GM19467 (cell line): ENCODE measurements at regions not wholly inside any gene's neighbourhood (a gene's known extent, or its start where the extent isn't known, plus 50 kb on each side); places are given as distances from the start of the nearest gene placed in this dataset.

Experiments
- ATAC-seq: cut with Tn5 transposase; IDR thresholded peaks from one replicate; pipeline ENCODE4 v1.9.1; 2021; ENCODE audit warnings: mild to moderate bottlenecking, moderate library complexity; ENCODE audit not compliant: unreplicated experiment

DNA sequence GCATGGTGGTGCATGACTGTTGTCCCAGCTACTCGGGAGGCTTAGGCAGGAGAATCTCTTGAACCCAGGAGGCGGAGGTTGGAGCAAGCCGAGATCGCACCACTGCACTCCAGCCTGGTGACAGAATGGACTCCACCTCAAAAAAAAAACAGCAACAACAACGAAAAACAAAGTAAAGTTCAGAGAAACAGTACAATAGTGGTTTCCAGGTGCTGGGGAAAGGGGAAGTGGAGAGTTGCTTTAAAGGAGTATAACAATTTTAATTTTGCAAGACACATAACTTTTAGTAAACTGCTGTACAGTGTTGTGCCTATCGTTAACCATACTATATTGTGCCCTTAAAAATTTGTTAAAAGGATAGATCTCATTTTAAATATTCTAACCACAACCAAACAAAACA is 662.7 kb upstream of the POT1 start:
- ATAC-seq: no peak

DNA sequence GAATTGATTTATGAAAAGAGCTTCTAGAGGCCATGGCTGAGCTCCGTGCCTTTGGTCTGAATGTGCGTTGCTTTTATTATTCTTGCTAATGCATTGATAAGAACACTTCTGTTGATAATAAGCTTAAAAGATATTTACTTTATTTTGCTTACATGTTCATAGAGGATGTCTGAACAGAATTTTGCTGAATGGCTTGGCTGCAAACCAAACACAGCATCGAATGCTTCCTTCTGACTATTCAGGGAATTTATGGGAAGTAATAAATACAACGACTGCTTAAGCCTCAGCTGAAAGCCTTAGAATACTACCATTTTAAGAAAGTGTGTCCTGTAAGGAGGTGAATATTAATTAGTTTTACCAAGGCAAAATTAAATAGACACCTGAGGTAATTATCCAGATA is 643.5 kb upstream of the POT1 start:
- no peak for ATAC-seq

DNA sequence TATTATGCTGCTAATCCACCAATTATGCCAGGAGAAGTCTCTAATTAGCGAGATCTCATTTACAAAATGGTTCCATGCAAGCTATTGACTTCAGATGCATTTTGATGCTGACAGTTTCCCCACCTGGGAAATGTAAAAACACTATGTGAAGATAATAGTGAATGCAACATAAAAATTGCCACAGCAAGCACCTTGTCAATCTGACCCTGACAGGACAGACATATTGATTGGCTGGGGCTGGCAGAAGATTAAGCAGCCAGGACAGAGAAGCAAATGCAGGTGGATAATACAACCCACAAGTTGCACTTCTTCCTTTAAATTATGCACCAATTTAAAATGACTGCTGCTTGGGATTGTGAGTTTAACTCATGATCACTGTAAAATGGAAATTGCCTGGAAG is 642.8 kb upstream of the POT1 start:
- ATAC-seq: no peak

DNA sequence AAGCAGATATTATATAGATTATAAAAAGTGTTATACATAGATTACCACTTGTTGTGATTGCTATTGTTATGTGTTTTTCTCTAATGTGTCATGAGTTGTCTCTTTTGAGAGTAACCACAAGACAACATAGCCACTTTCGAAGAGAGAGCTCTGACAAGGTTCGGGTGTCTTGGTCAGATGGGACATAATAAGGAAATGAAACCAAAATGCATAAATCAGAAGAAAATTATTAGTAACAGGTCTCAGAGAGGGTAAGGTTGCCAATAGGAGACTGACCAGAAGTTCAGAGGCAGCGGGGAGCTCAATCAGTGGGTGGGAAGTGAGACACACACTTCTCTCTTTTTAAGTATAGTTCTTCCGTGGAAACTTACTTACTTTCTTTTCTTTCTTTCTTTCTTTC is 639.2 kb upstream of the POT1 start:
- peak; percentile 92 for ATAC-seq

DNA sequence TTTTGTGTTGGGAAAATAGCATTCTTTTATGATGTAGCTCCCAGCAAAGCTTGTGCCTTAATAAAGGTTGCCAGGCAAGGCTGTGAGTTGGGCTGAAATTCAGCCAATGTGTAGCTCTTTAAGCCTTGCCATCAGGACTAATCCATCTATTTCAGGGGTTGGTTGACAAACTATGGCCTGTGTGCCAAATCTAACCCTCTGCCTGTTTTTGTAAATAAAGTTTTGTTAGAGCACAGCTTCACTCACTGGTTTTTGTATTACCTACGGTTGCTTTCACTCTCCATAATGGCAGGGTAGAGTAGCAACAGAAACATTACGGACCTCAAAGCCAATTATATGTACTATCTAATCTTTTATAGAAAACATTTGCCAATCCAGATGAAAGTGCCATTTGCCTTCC is 638.1 kb upstream of the POT1 start:
- no peak for ATAC-seq

DNA sequence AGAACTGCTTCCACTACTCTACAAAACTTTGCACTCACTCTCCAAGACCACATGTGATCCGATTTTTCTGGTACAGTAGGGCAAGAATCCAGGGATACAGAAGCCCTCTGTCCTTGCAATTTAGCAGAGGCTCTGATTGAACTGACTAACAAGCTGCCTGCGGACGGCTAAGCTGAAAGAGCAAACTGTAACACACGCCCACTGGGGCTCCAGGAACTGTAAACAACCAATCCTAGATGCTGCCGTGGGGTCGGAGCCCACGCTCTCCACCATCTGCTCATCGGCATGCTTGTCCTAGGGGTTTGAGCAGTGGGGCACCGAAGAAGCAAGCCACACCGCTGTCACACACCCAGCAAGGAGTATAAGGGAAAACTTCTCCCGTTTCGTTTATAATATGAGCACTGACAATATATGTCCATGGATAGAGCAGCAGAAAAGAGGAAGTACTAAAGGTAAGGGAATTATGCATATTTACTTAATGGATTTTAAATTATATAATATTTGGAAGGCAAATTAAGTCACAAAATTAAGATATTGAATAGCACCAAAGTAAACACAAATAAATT is 634.4 kb upstream of the POT1 start:
- no peak for ATAC-seq

DNA sequence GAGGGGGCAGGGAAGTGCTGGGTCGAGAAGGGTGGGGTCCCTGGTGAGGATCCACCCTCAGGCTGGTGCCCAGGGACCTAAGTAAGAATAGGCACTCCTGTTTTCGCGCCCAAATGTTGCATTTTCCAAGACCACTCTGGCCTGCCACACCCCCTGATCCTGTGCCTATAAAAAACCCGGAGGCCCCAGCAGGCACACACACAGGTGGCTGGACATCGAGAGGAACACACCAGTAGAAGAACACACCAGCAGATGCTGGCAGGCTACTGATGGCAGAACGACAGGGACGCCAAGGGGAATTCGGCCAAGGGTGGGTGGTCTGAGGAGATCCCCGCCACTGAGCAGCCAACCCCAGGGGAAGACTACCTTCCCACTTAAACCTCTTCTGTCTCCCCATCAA is 633.9 kb upstream of the POT1 start:
- ATAC-seq: no peak

DNA sequence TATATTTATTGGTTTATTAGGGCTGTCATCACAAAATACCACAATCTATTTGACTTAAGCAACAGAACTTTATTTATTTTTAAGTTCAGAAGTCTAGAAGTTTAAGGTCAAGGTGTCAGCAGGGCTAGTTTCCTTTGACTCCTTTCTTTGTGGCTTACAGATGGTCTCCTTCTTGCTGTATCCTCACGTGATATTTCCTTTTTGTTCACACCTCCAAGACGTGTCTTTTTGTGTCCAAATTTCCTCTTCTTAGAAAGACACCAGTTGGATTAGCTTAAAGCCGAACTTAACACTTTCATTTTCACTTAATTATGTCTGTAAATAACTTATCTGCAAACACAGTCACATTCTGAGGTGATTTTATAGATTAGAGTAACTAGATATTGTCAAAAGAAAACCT is 631.4 kb upstream of the POT1 start:
- ATAC-seq: no peak

DNA sequence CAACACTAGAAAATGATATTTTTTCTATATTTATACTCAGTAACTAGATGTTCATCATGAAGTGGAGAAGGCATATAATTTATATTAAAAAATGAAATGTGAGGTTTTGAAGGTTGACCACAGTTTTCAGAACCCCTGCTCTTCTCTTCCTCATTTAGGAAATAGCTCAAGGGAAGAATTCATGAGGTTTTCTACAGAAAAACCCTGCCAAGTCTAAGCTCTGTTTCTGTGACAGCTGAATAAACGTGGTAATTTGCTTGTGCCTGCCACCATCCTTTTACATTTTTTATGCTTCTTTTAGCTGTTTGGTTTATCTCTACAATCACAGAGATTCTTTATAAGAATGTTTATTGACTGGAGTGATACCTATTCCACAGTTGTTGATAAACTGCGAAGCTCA is 630.3 kb upstream of the POT1 start:
- no peak for ATAC-seq

DNA sequence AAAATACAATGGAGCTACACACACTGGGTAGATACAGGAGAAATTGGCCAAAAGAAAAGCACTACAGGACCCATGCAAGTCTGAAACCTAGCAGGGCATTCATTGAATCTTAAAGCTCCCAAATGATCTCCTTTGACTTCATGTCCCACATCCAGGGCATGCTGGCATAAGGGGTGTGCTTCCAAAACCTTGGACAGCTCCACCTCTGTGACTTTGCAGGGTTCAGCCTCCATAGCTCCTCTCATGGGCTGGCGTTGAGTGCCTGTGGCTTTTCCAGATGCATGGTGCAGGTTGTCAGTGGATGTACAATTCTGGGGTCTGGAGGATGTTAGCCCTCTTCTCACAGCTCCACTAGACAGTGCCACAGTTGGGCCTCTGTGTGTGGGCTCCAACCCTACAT is 626.3 kb upstream of the POT1 start:
- ATAC-seq: no peak

DNA sequence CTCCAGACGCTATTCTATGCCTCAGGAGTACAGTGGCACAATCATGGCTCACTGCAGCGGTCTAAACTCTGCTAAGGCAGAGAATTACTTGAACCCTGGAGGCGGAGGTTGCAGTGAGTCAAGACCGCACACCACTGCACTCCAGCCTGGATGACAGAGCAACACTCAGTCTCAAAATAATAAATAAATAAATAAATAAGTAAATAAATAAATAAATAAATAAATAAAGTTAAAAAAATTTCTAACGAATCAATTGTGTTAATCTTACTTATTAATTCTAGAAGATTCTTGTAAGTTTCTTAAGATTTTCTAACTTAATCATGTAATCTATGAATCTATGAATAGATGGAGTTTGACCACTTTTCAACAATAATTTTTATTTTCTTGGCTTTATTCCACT is 621.4 kb upstream of the POT1 start:
- ATAC-seq: no peak

DNA sequence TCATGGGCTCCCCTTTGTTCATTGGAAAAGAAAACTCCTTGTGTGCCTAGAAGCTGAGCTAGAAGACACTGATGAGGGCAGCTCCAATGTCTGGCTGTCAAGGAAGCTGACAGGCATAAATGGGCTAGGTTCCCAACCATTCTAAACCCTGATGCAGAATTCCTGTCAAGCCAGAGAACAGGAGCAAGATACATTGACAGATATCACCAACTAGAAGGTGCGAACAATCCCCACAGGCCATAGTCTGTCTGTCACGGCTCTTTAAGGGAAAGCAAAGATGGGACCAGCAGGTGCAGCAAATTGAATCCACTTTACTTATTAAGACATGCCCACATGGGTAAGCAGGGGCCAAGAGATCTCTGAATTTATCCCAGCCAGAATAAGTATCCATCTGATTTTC is 617.9 kb upstream of the POT1 start:
- ATAC-seq: no peak

DNA sequence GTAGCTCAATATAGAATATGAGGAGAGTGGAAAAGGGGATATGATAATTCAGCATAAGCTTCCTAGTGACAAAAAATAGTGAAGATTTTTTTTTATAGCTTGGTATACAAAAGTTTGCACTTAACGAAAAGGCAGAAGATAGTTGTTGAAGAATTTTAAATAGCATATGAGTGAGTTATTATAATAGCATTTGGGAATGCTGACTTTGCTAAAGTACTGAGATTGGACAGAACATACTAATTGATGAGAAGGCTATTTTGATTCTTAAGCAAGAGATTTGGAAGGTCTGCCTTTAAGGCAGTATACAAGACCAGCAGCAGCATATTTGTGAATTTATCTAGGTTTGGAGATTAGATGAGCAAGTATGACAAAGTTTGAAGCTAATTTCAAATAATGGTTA is 600.9 kb upstream of the POT1 start:
- no peak for ATAC-seq

DNA sequence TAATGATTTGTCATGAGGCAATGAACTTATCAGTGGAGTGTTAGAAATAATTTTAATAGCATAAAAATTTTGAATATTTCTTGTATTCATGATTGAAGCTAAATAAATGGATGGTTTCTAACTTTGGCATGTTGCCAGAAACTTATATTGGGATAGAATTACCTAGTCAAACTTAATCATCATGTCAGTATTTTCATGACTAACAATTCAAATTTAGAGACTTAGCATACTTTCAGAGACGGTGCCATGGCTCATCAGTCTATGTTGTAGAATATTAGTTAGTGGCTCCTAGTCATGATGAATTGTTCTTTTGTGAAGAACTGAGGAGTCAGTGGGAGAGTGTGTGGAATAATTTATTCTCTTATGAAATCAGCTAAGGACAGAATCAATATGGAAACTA is 599.6 kb upstream of the POT1 start:
- ATAC-seq: no peak

DNA sequence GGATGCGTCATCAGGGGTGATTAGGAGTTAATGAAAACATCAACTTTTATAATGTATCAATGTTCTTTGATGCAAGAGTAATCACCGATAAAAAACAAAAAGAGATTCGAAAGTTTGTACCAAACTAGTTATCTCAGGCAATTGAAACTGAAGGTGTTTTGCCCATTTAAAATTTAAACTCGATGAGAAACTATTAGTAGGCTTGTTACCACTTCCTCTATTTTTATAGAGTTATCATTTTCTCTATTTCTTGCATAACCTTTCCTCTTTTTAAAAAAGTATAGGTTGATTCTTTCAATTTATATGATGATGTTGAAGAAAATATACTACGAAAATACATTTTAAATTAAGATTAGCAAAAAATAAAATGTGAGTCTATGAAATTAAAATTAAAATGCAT is 597.3 kb upstream of the POT1 start:
- ATAC-seq: no peak

DNA sequence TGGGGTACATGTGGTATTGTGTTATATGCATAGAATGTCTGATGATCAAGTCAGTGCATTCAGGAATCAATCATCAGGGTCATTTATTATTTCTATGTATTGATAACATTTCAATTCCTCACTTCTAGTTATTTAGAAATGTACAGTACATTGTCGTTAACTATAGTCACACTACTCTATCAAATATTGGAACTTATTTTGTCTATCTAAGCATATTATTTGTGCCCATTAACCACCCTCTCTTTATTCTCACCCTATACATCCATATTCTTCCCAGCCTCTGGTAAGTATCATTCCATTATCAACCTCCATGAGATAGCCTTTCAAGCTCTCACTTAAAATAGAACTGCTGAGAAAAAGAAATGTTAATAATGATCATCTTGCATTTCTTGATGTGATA is 596.5 kb upstream of the POT1 start:
- no peak for ATAC-seq

DNA sequence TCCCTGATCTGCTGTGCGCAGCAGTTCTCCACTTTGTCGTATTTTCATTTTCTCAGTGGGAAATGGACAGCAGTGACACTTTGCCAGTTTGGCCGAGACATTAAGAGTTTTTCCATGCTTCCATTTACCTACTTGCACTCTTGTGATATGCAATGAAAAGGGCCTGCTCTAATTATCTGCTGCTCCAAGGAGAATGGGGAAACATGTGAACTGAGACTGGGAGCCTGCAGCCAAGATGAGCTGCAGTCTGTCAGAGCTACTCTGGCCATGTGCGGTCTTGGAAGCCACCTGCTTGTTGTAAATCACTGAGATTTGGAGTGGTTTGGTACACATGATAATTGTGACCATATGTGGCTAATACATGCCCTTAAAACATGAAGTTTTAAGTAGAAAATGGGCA is 586.6 kb upstream of the POT1 start:
- ATAC-seq: no peak

DNA sequence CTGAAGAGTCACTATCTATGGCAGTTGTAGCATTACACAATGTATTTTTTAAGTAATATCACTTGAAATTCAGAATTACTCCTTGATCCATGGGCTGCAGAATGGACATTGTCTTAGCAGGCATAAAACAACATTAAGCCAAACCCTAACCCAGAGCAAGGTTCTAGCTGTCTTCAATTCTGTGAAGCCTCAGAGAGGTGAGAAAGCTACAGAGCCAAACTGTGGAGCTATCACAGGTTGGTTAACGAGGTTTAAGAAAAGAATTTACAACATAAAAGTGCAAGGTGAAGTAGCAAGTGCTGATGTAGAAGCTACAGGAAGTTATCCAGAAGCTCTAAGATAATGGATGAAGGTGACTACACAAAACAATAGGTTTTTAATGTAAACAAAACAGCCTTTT is 582.7 kb upstream of the POT1 start:
- no peak for ATAC-seq

DNA sequence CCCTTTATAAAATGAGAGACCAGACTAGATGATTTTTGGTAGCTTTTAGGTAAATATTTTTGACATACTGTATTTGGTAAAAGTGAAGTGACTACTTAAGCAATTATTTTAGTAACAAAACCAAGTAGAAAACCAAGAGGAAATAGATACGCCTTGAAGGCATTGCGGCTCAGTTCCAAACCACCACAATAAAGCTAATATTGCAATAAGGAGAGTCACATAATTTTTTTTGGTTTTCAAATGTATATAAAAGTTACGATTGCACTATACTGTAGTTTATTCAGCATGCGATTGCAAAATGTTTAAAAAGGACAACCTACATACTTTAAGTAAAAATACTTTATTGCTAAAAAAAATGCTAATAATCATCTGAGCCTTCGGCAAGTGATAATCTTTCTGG is 581.7 kb upstream of the POT1 start:
- no peak for ATAC-seq

DNA sequence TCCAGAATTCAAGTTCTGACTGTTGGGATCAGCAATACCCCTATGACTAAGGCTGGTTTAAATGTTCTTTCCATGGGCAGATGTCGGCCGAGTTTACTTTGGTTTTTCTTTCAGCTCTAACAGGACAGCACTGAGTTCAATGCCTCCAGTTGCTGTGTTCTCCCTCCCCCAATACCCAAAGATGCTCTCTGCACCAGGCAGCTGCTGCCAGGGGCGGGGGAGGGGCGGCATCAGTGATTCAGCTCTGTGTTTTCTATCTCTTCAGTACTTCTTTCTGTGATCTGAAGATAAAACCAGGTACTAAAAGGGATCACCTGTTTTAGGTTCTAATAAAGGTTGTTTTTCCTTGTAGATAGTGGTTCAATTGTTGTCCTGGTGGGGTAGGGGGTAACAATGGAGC is 576.7 kb upstream of the POT1 start:
- no peak for ATAC-seq

DNA sequence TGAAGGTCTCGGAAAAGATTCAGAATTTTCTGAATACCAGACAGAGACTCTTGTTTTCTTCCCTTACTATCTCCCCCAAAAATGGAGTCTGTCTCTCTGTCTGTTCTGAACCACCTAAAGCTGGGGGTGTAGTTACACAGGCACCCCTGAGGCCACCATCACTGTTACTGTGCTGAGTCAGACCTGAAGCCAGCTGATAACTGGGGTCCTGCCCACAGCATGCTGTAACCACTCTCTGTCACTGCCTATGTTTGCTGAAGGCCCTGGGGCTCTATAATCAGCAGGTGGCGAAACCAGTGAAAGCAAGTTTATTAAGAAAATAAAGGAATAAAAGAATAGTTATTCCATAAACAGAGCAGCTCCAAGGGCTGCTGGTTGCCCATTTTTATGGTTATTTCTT is 575.2 kb upstream of the POT1 start:
- ATAC-seq: no peak

DNA sequence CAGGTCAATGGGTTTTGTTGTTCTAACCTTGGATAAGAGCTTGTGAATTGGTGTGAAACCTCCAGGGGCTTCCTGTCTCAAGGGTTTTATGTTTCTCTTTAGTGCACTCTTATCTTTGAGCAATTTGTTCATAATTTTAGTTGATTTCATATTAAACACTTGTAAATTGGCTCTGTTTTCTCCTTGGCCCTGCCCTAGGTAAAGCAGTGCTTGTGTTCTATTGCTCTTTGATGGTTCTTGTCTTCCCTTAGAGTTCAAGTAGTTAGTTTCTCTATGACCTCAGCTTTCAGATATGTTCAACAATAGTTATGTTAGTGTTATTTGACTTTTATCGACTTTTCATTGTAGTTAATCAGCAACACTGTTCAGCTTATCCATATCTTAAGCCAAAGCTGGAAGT is 566.4 kb upstream of the POT1 start:
- no peak for ATAC-seq

DNA sequence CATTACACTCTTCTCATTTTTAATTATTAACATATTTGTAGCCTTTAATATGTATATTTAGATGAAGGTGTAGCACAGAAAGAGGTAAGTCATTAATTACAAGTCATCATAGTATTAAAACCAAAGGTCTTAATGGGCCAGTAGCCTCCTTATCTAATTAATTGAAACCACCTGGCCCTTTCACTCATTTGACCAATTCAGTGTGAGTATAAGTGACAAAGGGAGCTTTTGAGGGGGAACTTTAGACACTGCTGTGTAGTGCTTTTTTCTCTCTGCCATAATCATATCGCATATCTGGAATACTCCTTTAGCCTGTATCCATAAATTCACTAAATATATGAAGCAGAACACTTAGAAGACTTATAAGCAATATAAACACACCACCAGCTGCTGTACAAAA is 562.9 kb upstream of the POT1 start:
- no peak for ATAC-seq

DNA sequence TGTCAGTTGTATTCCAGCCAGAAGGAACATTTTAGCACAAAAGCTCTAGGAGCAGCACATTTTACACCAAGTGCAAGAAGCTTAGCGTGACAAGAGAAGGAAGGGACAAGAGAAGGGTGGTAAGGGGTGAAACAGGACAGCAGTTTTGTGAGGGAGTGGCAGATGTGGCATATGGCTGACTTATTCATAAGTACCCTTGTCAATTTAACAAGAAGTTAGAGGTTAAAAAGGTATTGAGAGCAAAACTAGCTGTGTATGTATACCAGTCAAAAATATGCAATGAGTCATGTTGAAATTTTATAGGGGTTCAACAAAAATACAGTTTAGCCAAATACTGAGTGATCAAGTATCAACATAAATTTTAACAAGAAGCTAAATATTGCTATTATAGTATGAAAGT is 561.5 kb upstream of the POT1 start:
- ATAC-seq: no peak
